ENCODE measurements at regions not wholly inside any gene's neighbourhood (a gene's known extent, or its start where the extent isn't known, plus 50 kb on each side); places are given as distances from the start of the nearest gene placed in this dataset.

- no peak overlapping the region for H3K27ac Mint-ChIP-seq
- no peaks in the 10 kb centered on the region for H3K36me3 Mint-ChIP-seq
- peaks cover 12% of the 10 kb centered on the region for H3K9me3 Mint-ChIP-seq
- ATAC-seq (no peak), DNase-seq (ENCODE audit: low spot score) (no peak)
- CTCF ChIA-PET: no interaction called here
- POLR2A ChIA-PET: no interaction called here
- TF ChIP-seq ZNF219 (CRISPR knock-in tag; IDR thresholded peaks at IDR 0.05; ENCODE audit: borderline replicate concordance) (no peak), ZNF317 (CRISPR knock-in tag; IDR thresholded peaks at IDR 0.05; ENCODE audit: borderline replicate concordance, low read depth) (no peak), ZNF281 (CRISPR knock-in tag; IDR thresholded peaks at IDR 0.05) (no peak), MXD4 (CRISPR knock-in tag; IDR thresholded peaks at IDR 0.05; ENCODE audit: borderline replicate concordance) (no peak), ATF2 (CRISPR knock-in tag; IDR thresholded peaks at IDR 0.05; ENCODE audit: borderline replicate concordance, low read depth) (no peak), RELA (CRISPR knock-in tag; IDR thresholded peaks at IDR 0.05; ENCODE audit: borderline replicate concordance) (no peak), OVOL2 (CRISPR knock-in tag; IDR thresholded peaks at IDR 0.05; ENCODE audit: borderline replicate concordance) (no peak), HMGA2 (CRISPR knock-in tag; IDR thresholded peaks at IDR 0.05) (no peak), ZNF138 (CRISPR knock-in tag; conservative IDR thresholded peaks at IDR 0.05) (no peak), ZNF263 (CRISPR knock-in tag; IDR thresholded peaks at IDR 0.05; ENCODE audit: low read depth) (no peak), ERG (CRISPR knock-in tag; IDR thresholded peaks at IDR 0.05) (no peak)
- no peaks in the 10 kb centered on the region for H3K4me1 Mint-ChIP-seq
- no peak overlapping the region for H3K4me3 Mint-ChIP-seq
- peaks cover 7% of the 10 kb centered on the region for H3K27me3 Mint-ChIP-seq (ENCODE audit: low read depth)
These were observed 251.7 kb downstream of the WNT5A start for GRCh38 chr3:55235416-55235815.

- no peaks in the 10 kb centered on the region for H3K4me1 Mint-ChIP-seq
- H3K36me3 Mint-ChIP-seq: no peaks in the 10 kb centered on the region
- ATAC-seq: no peak
- no peak overlapping the region for H3K27ac Mint-ChIP-seq
- no peak for DNase-seq (ENCODE audit: low spot score)
- no peaks in the 10 kb centered on the region; the same call in none of the 2 replicates for H3K27me3 Mint-ChIP-seq (ENCODE audit: low read depth)
- TF ChIP-seq ZNF263 (CRISPR knock-in tag; IDR thresholded peaks at IDR 0.05; ENCODE audit: low read depth): no peak
- no peak for TF ChIP-seq TP53 (CRISPR knock-in tag; IDR thresholded peaks at IDR 0.05)
- TF ChIP-seq FOXK1 (CRISPR knock-in tag; IDR thresholded peaks at IDR 0.05): no peak
- no peak for TF ChIP-seq PRRX2 (CRISPR knock-in tag; IDR thresholded peaks at IDR 0.05)
- TF ChIP-seq NFATC4 (CRISPR knock-in tag; IDR thresholded peaks at IDR 0.05): no peak
- no peak overlapping the region for H3K4me3 Mint-ChIP-seq
- POLR2A ChIA-PET: no interaction called here
- 0 out of 2 replicates have a peak, but pooled peaks cover 3% of the 10 kb centered on the region for H3K9me3 Mint-ChIP-seq
- CTCF ChIA-PET: no interaction called here
These were observed 260.4 kb downstream of the WNT5A start for GRCh38 chr3:55226696-55227095.

- ChIA-PET POLR2A (no interaction called here), CTCF (no interaction called here)
- no peak for TF ChIP-seq AR (CRISPR knock-in tag; IDR thresholded peaks at IDR 0.05)
- no peak for TF ChIP-seq ELF4 (CRISPR knock-in tag; IDR thresholded peaks at IDR 0.05; ENCODE audit: low read depth)
- no peak for TF ChIP-seq STAT6 (CRISPR knock-in tag; conservative IDR thresholded peaks at IDR 0.05; ENCODE audit: low read depth)
- TF ChIP-seq ZBTB21 (CRISPR knock-in tag; IDR thresholded peaks at IDR 0.05; ENCODE audit: borderline replicate concordance): no peak
- TF ChIP-seq TEAD1 (CRISPR knock-in tag; IDR thresholded peaks at IDR 0.05): no peak
- no peak for TF ChIP-seq CREB1 (CRISPR knock-in tag; IDR thresholded peaks at IDR 0.05)
- TF ChIP-seq NR1H2 (CRISPR knock-in tag; IDR thresholded peaks at IDR 0.05): no peak
- no peak for TF ChIP-seq GTF2I (CRISPR knock-in tag; conservative IDR thresholded peaks at IDR 0.05)
- no peak for TF ChIP-seq ZNF121 (CRISPR knock-in tag; IDR thresholded peaks at IDR 0.05)
- no peak for TF ChIP-seq ZNF671 (CRISPR knock-in tag; IDR thresholded peaks at IDR 0.05)
- no peaks in the 10 kb centered on the region for H3K36me3 Mint-ChIP-seq
- H3K27me3 Mint-ChIP-seq (ENCODE audit: low read depth): no peaks in the 10 kb centered on the region
- H3K9me3 Mint-ChIP-seq: peaks cover 30% of the 10 kb centered on the region
- no peak overlapping the region for H3K27ac Mint-ChIP-seq
- ATAC-seq (no peak), DNase-seq (ENCODE audit: low spot score) (no peak)
- no peaks in the 10 kb centered on the region for H3K4me1 Mint-ChIP-seq
- H3K4me3 Mint-ChIP-seq: no peak overlapping the region
These were observed 268.5 kb downstream of the WNT5A start for GRCh38 chr3:55218577-55218976.
